KMS-11 (cell line): ENCODE measurements at regions not wholly inside any gene's neighbourhood (a gene's known extent, or its start where the extent isn't known, plus 50 kb on each side); places are given as distances from the start of the nearest gene placed in this dataset.

ENCODE experiments used
- H2AFZ ChIP-seq: fragments of 200-600 bp; sonication (generic); 2 replicates; pipeline ENCODE4 v1.6.1; 2016; ENCODE audit warnings: antibody characterized with exemption, mixed run types, low read depth
- H3K27ac ChIP-seq: fragments of 200-600 bp; sonication (generic); 2 replicates; pipeline ENCODE4 v1.6.1; 2016; ENCODE audit warnings: mild to moderate bottlenecking, mixed run types
- H3K27me3 ChIP-seq: fragments of 200-600 bp; sonication (generic); 2 replicates; pipeline ENCODE4 v1.6.1; 2017; ENCODE audit warnings: mild to moderate bottlenecking, low read depth, mixed run types, moderate library complexity; ENCODE audit not compliant: insufficient read depth
- H3K36me3 ChIP-seq: fragments of 200-600 bp; sonication (generic); 2 replicates; pipeline ENCODE4 v1.6.1; 2017; ENCODE audit warnings: mild to moderate bottlenecking, mixed run types; ENCODE audit not compliant: insufficient read depth
- H3K4me1 ChIP-seq: fragments of 200-600 bp; sonication (generic); 2 replicates; pipeline ENCODE4 v1.6.1; 2016; ENCODE audit warnings: mild to moderate bottlenecking, low read depth, mixed run types; ENCODE audit not compliant: poor library complexity, severe bottlenecking
- H3K4me2 ChIP-seq: fragments of 200-600 bp; sonication (generic); 2 replicates; pipeline ENCODE4 v1.7.0; 2016; ENCODE audit warnings: mild to moderate bottlenecking, mixed run types
- H3K4me3 ChIP-seq: fragments of 200-600 bp; sonication (generic); IDR thresholded peaks from 2 replicates; pipeline ENCODE4 v1.6.1; 2017; ENCODE audit warnings: low read depth, low read length, mixed read lengths; ENCODE audit not compliant: insufficient read depth
- H3K79me2 ChIP-seq: fragments of 200-600 bp; sonication (generic); 2 replicates; pipeline ENCODE4 v1.6.1; 2016; ENCODE audit warnings: low read depth, mixed run types; ENCODE audit not compliant: insufficient read depth
- H3K9ac ChIP-seq: fragments of 200-600 bp; sonication (generic); 2 replicates; pipeline ENCODE4 v1.6.1; 2016; ENCODE audit warnings: mild to moderate bottlenecking, mixed run types
- H4K20me1 ChIP-seq: fragments of 200-600 bp; sonication (generic); 2 replicates; pipeline ENCODE4 v1.6.1; 2016; ENCODE audit warnings: mild to moderate bottlenecking, mixed run types; ENCODE audit not compliant: insufficient read depth
- TF ChIP-seq, protein P1 (sequence below): fragments of 200-600 bp; sonication (generic); conservative IDR thresholded peaks from 2 replicates; pipeline ENCODE4 v1.6.1; 2017; ENCODE audit warnings: low read depth, mild to moderate bottlenecking, antibody characterized with exemption, low read length, moderate library complexity, mixed read lengths

DNA sequence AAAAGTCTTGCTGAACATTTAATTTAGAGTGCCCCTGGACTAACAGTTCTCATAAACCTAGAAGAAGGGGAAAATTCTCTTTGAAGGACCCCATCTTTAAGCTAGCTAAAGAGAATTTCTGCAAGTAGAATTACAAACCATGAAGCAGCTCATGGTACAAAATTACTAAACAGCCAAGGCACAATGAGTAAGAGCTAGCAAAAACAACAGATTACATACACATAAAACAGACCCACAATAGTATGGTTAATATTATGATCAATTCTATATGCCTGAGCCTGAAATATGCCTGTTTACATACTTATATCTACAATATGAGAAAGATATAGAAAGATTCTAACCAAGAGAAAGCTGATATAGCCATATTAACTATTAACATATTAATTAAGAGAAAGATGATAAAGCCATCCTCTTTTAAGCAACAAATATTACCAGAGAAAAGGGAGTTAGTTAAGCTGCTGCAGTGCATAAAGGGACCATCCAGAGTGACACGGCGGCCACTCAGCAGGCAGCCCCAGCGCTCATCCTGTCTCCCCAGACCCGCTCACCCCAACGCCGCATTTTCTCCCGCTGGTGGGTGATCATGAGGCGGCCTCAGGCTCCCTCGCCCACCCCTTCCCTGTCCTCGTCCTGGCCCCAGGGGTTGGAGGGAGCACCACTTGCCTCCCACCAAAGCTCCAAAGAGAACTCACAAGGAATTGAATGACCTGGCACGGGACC, 98.4 kb upstream of the CARMIL1 start:
- Histone ChIP-seq H3K9ac (no peak overlapping the region), H2AFZ (no peak overlapping the region)

DNA sequence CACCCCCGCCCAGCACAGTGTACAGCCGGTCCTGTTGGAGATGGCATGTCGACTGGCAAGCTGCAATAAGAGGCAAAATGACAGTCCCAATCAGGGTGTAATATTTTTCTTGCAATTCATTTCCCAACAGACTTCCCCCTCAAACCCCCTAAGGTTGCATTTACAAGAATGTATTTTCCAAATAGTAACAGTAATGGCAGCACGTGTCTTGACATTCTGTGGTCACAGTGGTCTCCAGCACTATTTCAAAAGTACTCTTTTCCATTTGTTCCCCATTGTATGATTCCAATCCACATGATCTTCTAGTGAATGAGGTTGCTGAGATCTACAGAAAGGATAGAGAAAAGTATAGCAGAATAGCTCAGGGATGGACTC, 97.8 kb upstream of the CARMIL1 start:
- H3K36me3 ChIP-seq: no peaks in the 10 kb centered on the region
- H3K9ac ChIP-seq: no peak overlapping the region
- no peaks in the 10 kb centered on the region for H3K27me3 ChIP-seq
- no peaks in the 10 kb centered on the region for H4K20me1 ChIP-seq
- H2AFZ ChIP-seq: no peak overlapping the region
- no peaks in the 10 kb centered on the region for H3K79me2 ChIP-seq
- TF ChIP-seq, protein P1, sequence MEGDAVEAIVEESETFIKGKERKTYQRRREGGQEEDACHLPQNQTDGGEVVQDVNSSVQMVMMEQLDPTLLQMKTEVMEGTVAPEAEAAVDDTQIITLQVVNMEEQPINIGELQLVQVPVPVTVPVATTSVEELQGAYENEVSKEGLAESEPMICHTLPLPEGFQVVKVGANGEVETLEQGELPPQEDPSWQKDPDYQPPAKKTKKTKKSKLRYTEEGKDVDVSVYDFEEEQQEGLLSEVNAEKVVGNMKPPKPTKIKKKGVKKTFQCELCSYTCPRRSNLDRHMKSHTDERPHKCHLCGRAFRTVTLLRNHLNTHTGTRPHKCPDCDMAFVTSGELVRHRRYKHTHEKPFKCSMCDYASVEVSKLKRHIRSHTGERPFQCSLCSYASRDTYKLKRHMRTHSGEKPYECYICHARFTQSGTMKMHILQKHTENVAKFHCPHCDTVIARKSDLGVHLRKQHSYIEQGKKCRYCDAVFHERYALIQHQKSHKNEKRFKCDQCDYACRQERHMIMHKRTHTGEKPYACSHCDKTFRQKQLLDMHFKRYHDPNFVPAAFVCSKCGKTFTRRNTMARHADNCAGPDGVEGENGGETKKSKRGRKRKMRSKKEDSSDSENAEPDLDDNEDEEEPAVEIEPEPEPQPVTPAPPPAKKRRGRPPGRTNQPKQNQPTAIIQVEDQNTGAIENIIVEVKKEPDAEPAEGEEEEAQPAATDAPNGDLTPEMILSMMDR: no peak
- H3K4me2 ChIP-seq: no peak overlapping the region
- no peak overlapping the region for H3K27ac ChIP-seq
- H3K4me3 ChIP-seq: no peak overlapping the region
- no peaks in the 10 kb centered on the region for H3K4me1 ChIP-seq

More for the DNA sequence above, 98.4 kb upstream of the CARMIL1 start:
- H3K4me2 ChIP-seq: no peak overlapping the region
- H3K4me1 ChIP-seq: no peaks in the 10 kb centered on the region
- TF ChIP-seq, protein P1: no peak
- no peaks in the 10 kb centered on the region for H4K20me1 ChIP-seq
- H3K79me2 ChIP-seq: no peaks in the 10 kb centered on the region
- no peaks in the 10 kb centered on the region for H3K36me3 ChIP-seq
- H3K4me3 ChIP-seq: no peak overlapping the region
- H3K27ac ChIP-seq: no peak overlapping the region
- no peaks in the 10 kb centered on the region for H3K27me3 ChIP-seq

DNA sequence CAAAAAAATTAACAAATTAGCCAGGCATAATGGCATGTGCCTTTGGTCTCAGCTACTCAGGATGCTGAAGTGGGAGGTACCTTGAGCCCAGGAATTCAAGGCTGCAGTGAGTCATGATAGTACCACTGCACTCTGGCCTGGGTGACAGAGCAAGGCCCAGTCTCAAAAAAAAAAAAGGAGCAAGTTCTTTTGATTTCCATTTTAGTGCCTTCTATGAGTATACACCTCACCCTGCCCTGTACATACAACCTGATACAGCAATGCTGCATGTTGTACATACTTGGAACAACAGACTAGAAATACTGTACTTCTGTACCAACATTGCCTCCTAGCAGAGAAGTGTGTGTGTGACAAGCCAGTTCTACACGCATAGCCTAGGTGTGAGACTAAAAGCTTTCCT, 97.3 kb upstream of the CARMIL1 start:
- Histone ChIP-seq H3K4me2 (no peak overlapping the region), H3K9ac (no peak overlapping the region), H3K4me3 (no peak overlapping the region), H4K20me1 (no peaks in the 10 kb centered on the region), H3K79me2 (no peaks in the 10 kb centered on the region), H3K36me3 (no peaks in the 10 kb centered on the region), H3K27ac (no peak overlapping the region), H3K4me1 (no peaks in the 10 kb centered on the region), H3K27me3 (no peaks in the 10 kb centered on the region), H2AFZ (no peak overlapping the region)
- TF ChIP-seq, protein P1: no peak

DNA sequence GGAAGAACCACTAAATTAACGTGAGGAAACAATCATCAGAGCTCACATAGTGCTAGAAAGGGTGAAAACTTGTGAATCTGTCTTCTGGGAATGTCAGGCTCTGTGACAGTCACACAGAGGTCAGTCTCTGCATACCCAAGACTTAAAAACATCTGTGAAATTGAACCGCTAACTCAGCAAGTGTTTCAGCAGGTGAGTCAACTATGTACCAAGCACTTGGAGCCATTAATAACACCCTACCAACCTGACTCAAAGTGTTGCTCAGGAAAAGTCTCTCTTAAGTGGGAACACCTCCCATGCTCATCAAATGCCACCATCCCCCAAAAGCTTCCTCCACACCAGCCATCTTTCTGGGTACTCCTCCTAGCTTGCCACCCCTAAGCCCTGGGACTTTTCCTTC, 92.3 kb upstream of the CARMIL1 start:
- H3K9ac ChIP-seq: no peak overlapping the region
- H3K27me3 ChIP-seq: no peaks in the 10 kb centered on the region
- no peaks in the 10 kb centered on the region for H3K79me2 ChIP-seq
- H3K36me3 ChIP-seq: no peaks in the 10 kb centered on the region
- no peaks in the 10 kb centered on the region for H3K4me1 ChIP-seq
- TF ChIP-seq, protein P1: no peak
- H3K27ac ChIP-seq: no peak overlapping the region
- no peak overlapping the region for H3K4me2 ChIP-seq
- H2AFZ ChIP-seq: no peak overlapping the region
- no peaks in the 10 kb centered on the region for H4K20me1 ChIP-seq
- no peak overlapping the region for H3K4me3 ChIP-seq
